HFF-Myc (cell line): ENCODE measurements at regions not wholly inside any gene's neighbourhood (a gene's known extent, or its start where the extent isn't known, plus 50 kb on each side); places are given as distances from the start of the nearest gene placed in this dataset.

ENCODE experiments used
- DNase-seq: peaks from one replicate; pipeline ENCODE4 v3.0.0-alpha.2; 2011; ENCODE audit warnings: low read depth; ENCODE audit errors: extremely low read depth
- H3K4me3 ChIP-seq: replicated peaks from 2 replicates; pipeline ENCODE4 v1.5.1; 2011; ENCODE audit warnings: low read depth, mild to moderate bottlenecking, control low read depth, low read length
- CTCF ChIP-seq: IDR thresholded peaks from 2 replicates; pipeline ENCODE4 v1.5.1; 2012; ENCODE audit warnings: mild to moderate bottlenecking, low read depth, low read length, control low read depth; ENCODE audit errors: missing control alignments

- DNase-seq: no peak
- no peak for TF ChIP-seq CTCF
- no peak overlapping the region for H3K4me3 ChIP-seq
These were observed 252.5 kb upstream of the IRF2BP2 start for GRCh38 chr1:234862360-234862943.

GRCh38 chr1:234861761-234862160 is 251.8 kb upstream of the IRF2BP2 start:
- TF ChIP-seq CTCF: no peak

GRCh38 chr1:234861024-234861620 is 251.1 kb upstream of the IRF2BP2 start:
- TF ChIP-seq CTCF: no peak
- DNase-seq: no peak
- H3K4me3 ChIP-seq: no peak overlapping the region

More at GRCh38 chr1:234861761-234862160, 251.8 kb upstream of the IRF2BP2 start:
- no peak for DNase-seq
- H3K4me3 ChIP-seq: no peak overlapping the region

GRCh38 chr1:234858722-234859121 is 248.7 kb upstream of the IRF2BP2 start:
- no peak for DNase-seq
- H3K4me3 ChIP-seq: no peak overlapping the region
- no peak for TF ChIP-seq CTCF

- no peak for TF ChIP-seq CTCF
- H3K4me3 ChIP-seq: no peak overlapping the region
- no peak for DNase-seq
These were observed 246.9 kb upstream of the IRF2BP2 start for GRCh38 chr1:234856845-234857245.

- no peak for TF ChIP-seq CTCF
- DNase-seq: no peak
- no peak overlapping the region for H3K4me3 ChIP-seq
These were observed 245.9 kb upstream of the IRF2BP2 start for GRCh38 chr1:234855851-234856250.

GRCh38 chr1:234854645-234855039 is 244.7 kb upstream of the IRF2BP2 start:
- TF ChIP-seq CTCF: no peak
- no peak overlapping the region for H3K4me3 ChIP-seq
- DNase-seq: no peak
